HUES48 (cell line): ENCODE measurements at regions not wholly inside any gene's neighbourhood (a gene's known extent, or its start where the extent isn't known, plus 50 kb on each side); places are given as distances from the start of the nearest gene placed in this dataset.

Experiments used
- H3K27ac ChIP-seq: one replicate; pipeline ENCODE4 v1.7.0; 2013; ENCODE audit warnings: low read depth, low read length, inconsistent platforms
- H3K27me3 ChIP-seq: 2 replicates; pipeline ENCODE4 v1.6.1; 2013; ENCODE audit warnings: mild to moderate bottlenecking, low read length; ENCODE audit not compliant: control insufficient read depth, insufficient read depth
- H3K36me3 ChIP-seq: 2 replicates; pipeline ENCODE4 v1.6.1; 2013; ENCODE audit warnings: low read length; ENCODE audit not compliant: control insufficient read depth, insufficient read depth
- H3K4me1 ChIP-seq: 2 replicates; pipeline ENCODE4 v1.6.1; 2013; ENCODE audit warnings: mild to moderate bottlenecking, low read length; ENCODE audit not compliant: control insufficient read depth, insufficient read depth
- H3K4me3 ChIP-seq: 2 replicates; pipeline ENCODE4 v1.5.1; 2013; ENCODE audit warnings: mild to moderate bottlenecking, low read depth, low read length
- H3K9ac ChIP-seq: 2 replicates; pipeline ENCODE4 v1.6.1; 2013; ENCODE audit warnings: mild to moderate bottlenecking, low read depth, low read length, moderate library complexity
- H3K9me3 ChIP-seq: 2 replicates; pipeline ENCODE4 v1.6.1; 2013; ENCODE audit warnings: low read length; ENCODE audit not compliant: control insufficient read depth, insufficient read depth

GRCh38 chr10:9745158-9745557 lies 1272.5 kb upstream of the CELF2 start:
- Histone ChIP-seq H3K9me3 (0 out of 2 replicates have a peak, but pooled peaks cover 3% of the 10 kb centered on the region), H3K9ac (no peak overlapping the region), H3K27me3 (no peaks in the 10 kb centered on the region), H3K27ac (no peak overlapping the region), H3K36me3 (no peaks in the 10 kb centered on the region), H3K4me3 (no peak overlapping the region), H3K4me1 (no peaks in the 10 kb centered on the region)

- H3K27ac ChIP-seq, result no peak overlapping the region
- H3K4me3 ChIP-seq, result no peak overlapping the region
- H3K9me3 ChIP-seq, result no peaks in the 10 kb centered on the region; the same call in 1 of the 2 replicates
- H3K36me3 ChIP-seq, result no peaks in the 10 kb centered on the region
- no peaks in the 10 kb centered on the region for H3K4me1 ChIP-seq
- H3K9ac ChIP-seq, result no peak overlapping the region
- no peaks in the 10 kb centered on the region for H3K27me3 ChIP-seq
These were observed 1260.5 kb upstream of the CELF2 start for GRCh38 chr10:9757176-9757575.

- Histone ChIP-seq H3K4me1 (no peaks in the 10 kb centered on the region), H3K27me3 (no peaks in the 10 kb centered on the region), H3K9me3 (no peaks in the 10 kb centered on the region; the same call in 1 of the 2 replicates), H3K27ac (no peak overlapping the region), H3K36me3 (no peaks in the 10 kb centered on the region), H3K4me3 (no peak overlapping the region), H3K9ac (no peak overlapping the region)
These were observed 1258.1 kb upstream of the CELF2 start for GRCh38 chr10:9759596-9759995.

GRCh38 chr10:9762966-9763656 lies 1254.6 kb upstream of the CELF2 start:
- H3K27ac ChIP-seq, result no peak overlapping the region
- no peaks in the 10 kb centered on the region for H3K4me1 ChIP-seq
- no peaks in the 10 kb centered on the region; the same call in 1 of the 2 replicates for H3K9me3 ChIP-seq
- H3K27me3 ChIP-seq, result no peaks in the 10 kb centered on the region
- no peak overlapping the region for H3K4me3 ChIP-seq
- H3K36me3 ChIP-seq, result no peaks in the 10 kb centered on the region
- H3K9ac ChIP-seq, result no peak overlapping the region

- H3K27me3 ChIP-seq, result no peaks in the 10 kb centered on the region
- no peak overlapping the region for H3K27ac ChIP-seq
- H3K9ac ChIP-seq, result no peak overlapping the region
- H3K4me1 ChIP-seq, result no peaks in the 10 kb centered on the region
- no peaks in the 10 kb centered on the region for H3K36me3 ChIP-seq
- no peak overlapping the region for H3K4me3 ChIP-seq
- no peaks in the 10 kb centered on the region for H3K9me3 ChIP-seq
These were observed 1250.9 kb upstream of the CELF2 start for GRCh38 chr10:9766762-9767161.

GRCh38 chr10:9781666-9782065 lies 1236.0 kb upstream of the CELF2 start:
- H3K4me3 ChIP-seq, result no peak overlapping the region

GRCh38 chr10:9786101-9786500 lies 1231.6 kb upstream of the CELF2 start:
- Histone ChIP-seq H3K27me3 (no peaks in the 10 kb centered on the region), H3K9me3 (no peaks in the 10 kb centered on the region), H3K4me3 (no peak overlapping the region), H3K36me3 (no peaks in the 10 kb centered on the region), H3K9ac (no peak overlapping the region), H3K4me1 (peaks cover 7% of the 10 kb centered on the region; the same call in 1 of the 2 replicates), H3K27ac (no peak overlapping the region)

More at GRCh38 chr10:9781666-9782065, 1236.0 kb upstream of the CELF2 start:
- Histone ChIP-seq H3K27ac (no peak overlapping the region), H3K36me3 (no peaks in the 10 kb centered on the region), H3K27me3 (no peaks in the 10 kb centered on the region), H3K9me3 (no peaks in the 10 kb centered on the region), H3K4me1 (no peaks in the 10 kb centered on the region), H3K9ac (no peak overlapping the region)

GRCh38 chr10:9786576-9786975 lies 1231.1 kb upstream of the CELF2 start:
- Histone ChIP-seq H3K9ac (no peak overlapping the region), H3K36me3 (no peaks in the 10 kb centered on the region), H3K9me3 (no peaks in the 10 kb centered on the region), H3K4me1 (peaks cover 7% of the 10 kb centered on the region; the same call in 1 of the 2 replicates), H3K4me3 (no peak overlapping the region), H3K27me3 (no peaks in the 10 kb centered on the region), H3K27ac (no peak overlapping the region)

GRCh38 chr10:9789996-9790395 lies 1227.7 kb upstream of the CELF2 start:
- H3K4me1 ChIP-seq, result peaks cover 7% of the 10 kb centered on the region; the same call in 1 of the 2 replicates
- no peaks in the 10 kb centered on the region for H3K9me3 ChIP-seq
- no peaks in the 10 kb centered on the region for H3K36me3 ChIP-seq
- no peak overlapping the region for H3K9ac ChIP-seq
- no peak overlapping the region for H3K4me3 ChIP-seq
- H3K27me3 ChIP-seq, result no peaks in the 10 kb centered on the region
- no peak overlapping the region for H3K27ac ChIP-seq

- Histone ChIP-seq H3K27me3 (no peaks in the 10 kb centered on the region), H3K9ac (no peak overlapping the region), H3K36me3 (no peaks in the 10 kb centered on the region), H3K4me3 (no peak overlapping the region), H3K27ac (no peak overlapping the region), H3K4me1 (peaks cover 7% of the 10 kb centered on the region; the same call in 1 of the 2 replicates), H3K9me3 (no peaks in the 10 kb centered on the region)
These were observed 1225.5 kb upstream of the CELF2 start for GRCh38 chr10:9792181-9792580.

GRCh38 chr10:9796564-9796963 lies 1221.1 kb upstream of the CELF2 start:
- no peak overlapping the region for H3K27ac ChIP-seq
- no peak overlapping the region for H3K9ac ChIP-seq
- no peaks in the 10 kb centered on the region for H3K9me3 ChIP-seq
- no peaks in the 10 kb centered on the region for H3K36me3 ChIP-seq
- H3K27me3 ChIP-seq, result no peaks in the 10 kb centered on the region
- H3K4me1 ChIP-seq, result no peaks in the 10 kb centered on the region; the same call in 1 of the 2 replicates
- no peak overlapping the region for H3K4me3 ChIP-seq
